CD14-positive monocyte (primary cell): ENCODE measurements at regions not wholly inside any gene's neighbourhood (a gene's known extent, or its start where the extent isn't known, plus 50 kb on each side); places are given as distances from the start of the nearest gene placed in this dataset.

Source experiments
- DNase-seq, 3 donors: peaks; one replicate each; pipeline ENCODE4 v3.0.0-alpha.2; 2011 to 2022
- H2AFZ ChIP-seq: 2 replicates; pipeline ENCODE4 v1.6.0; 2012; ENCODE audit warnings: mild to moderate bottlenecking, low read depth, low read length, inconsistent platforms; ENCODE audit not compliant: insufficient read depth, poor library complexity, severe bottlenecking
- H3K27ac ChIP-seq, 2 donors: 1 replicate in 1 of 2; 2 replicates in 1 of 2; pipeline ENCODE4 v1.5.1; 2012 to 2013; ENCODE audit warnings: low read length in 2 of 2, control low read depth in 1 of 2, inconsistent platforms in 1 of 2, low read depth in 1 of 2, mild to moderate bottlenecking in 1 of 2
- H3K27me3 ChIP-seq, 2 donors: one replicate each; pipeline versions ENCODE4 v1.6.0 to v1.6.1; 2011 to 2013; ENCODE audit warnings: low read length in 2 of 2; ENCODE audit not compliant: control insufficient read depth in 2 of 2, insufficient read depth in 2 of 2
- H3K36me3 ChIP-seq, 2 donors: replicated peaks in 1 of 2; 1 replicate in 1 of 2; 2 replicates in 1 of 2; pipeline versions ENCODE4 v1.5.1 to v1.6.1; 2012 to 2013; ENCODE audit warnings: low read length in 2 of 2, control low read depth in 1 of 2, inconsistent platforms in 1 of 2, mild to moderate bottlenecking in 1 of 2; ENCODE audit not compliant: insufficient read depth in 2 of 2, control insufficient read depth in 1 of 2
- H3K4me1 ChIP-seq, 2 donors: 1 replicate in 1 of 2; 2 replicates in 1 of 2; pipeline versions ENCODE4 v1.5.1 to v1.6.1; 2012 to 2013; ENCODE audit warnings: low read length in 2 of 2, control low read depth in 1 of 2, inconsistent platforms in 1 of 2, mild to moderate bottlenecking in 1 of 2, moderate library complexity in 1 of 2; ENCODE audit not compliant: insufficient read depth in 2 of 2, control insufficient read depth in 1 of 2
- H3K4me2 ChIP-seq: replicated peaks from 2 replicates; pipeline ENCODE3; 2012; ENCODE audit warnings: low read length, moderate library complexity, mild to moderate bottlenecking; ENCODE audit not compliant: poor library complexity, severe bottlenecking; ENCODE audit errors: extremely low read depth
- H3K4me3 ChIP-seq, 3 experiments: fragments of 200-600 bp in 1 of 3; sonication (generic) in 1 of 3; replicated peaks in 1 of 3; 1 replicate in 2 of 3; 2 replicates in 1 of 3; pipeline ENCODE4 v1.5.1; 2011 to 2013; ENCODE audit warnings: low read length in 3 of 3, mild to moderate bottlenecking in 3 of 3, control low read depth in 2 of 3, low read depth in 2 of 3, inconsistent platforms in 1 of 3, moderate library complexity in 1 of 3
- H3K79me2 ChIP-seq: 2 replicates; pipeline ENCODE4 v1.6.0; 2012; ENCODE audit warnings: mild to moderate bottlenecking, control low read depth, inconsistent platforms, low read length, moderate library complexity; ENCODE audit not compliant: insufficient read depth
- H3K9ac ChIP-seq: 2 replicates; pipeline ENCODE4 v1.6.0; 2017; ENCODE audit warnings: low read length, mild to moderate bottlenecking; ENCODE audit not compliant: insufficient read depth, poor library complexity, severe bottlenecking
- H3K9me3 ChIP-seq, 2 donors: replicated peaks in 1 of 2; 1 replicate in 1 of 2; 2 replicates in 1 of 2; pipeline versions ENCODE4 v1.5.1 to v1.6.1; 2012 to 2013; ENCODE audit warnings: low read length in 2 of 2, control low read depth in 1 of 2; ENCODE audit not compliant: control insufficient read depth in 1 of 2, insufficient read depth in 1 of 2
- H4K20me1 ChIP-seq: 2 replicates; pipeline ENCODE4 v1.6.0; 2012; ENCODE audit warnings: mild to moderate bottlenecking, low read length, control low read depth, moderate library complexity; ENCODE audit not compliant: insufficient read depth
- H3K27ac Mint-ChIP-seq, 7 donors: one replicate each; pipeline ENCODE4 v1.8.0; 2020; ENCODE audit warnings: mild to moderate bottlenecking in 7 of 7, mixed read lengths in 7 of 7, moderate library complexity in 6 of 7, inconsistent platforms in 2 of 7
- H3K27me3 Mint-ChIP-seq, 3 donors: one replicate each; pipeline ENCODE4 v1.8.0; 2021 to 2022; ENCODE audit warnings: low read depth in 3 of 3, mild to moderate bottlenecking in 3 of 3, mixed read lengths in 3 of 3, moderate library complexity in 3 of 3, inconsistent platforms in 1 of 3
- H3K36me3 Mint-ChIP-seq, 2 donors: one replicate each; pipeline ENCODE4 v1.8.0; 2020; ENCODE audit warnings: mixed read lengths in 2 of 2, inconsistent platforms in 1 of 2, mild to moderate bottlenecking in 1 of 2
- H3K4me1 Mint-ChIP-seq: one replicate; pipeline ENCODE4 v1.8.0; 2020; ENCODE audit warnings: mild to moderate bottlenecking, mixed read lengths
- H3K4me3 Mint-ChIP-seq, 2 donors: one replicate each; pipeline ENCODE4 v1.8.0; 2020; ENCODE audit warnings: mild to moderate bottlenecking in 2 of 2, mixed read lengths in 2 of 2, moderate library complexity in 1 of 2
- H3K9me3 Mint-ChIP-seq, 7 donors: one replicate each; pipeline ENCODE4 v1.8.0; 2020 to 2022; ENCODE audit warnings: mixed read lengths in 7 of 7, mild to moderate bottlenecking in 6 of 7, moderate library complexity in 6 of 7, inconsistent platforms in 2 of 7
- WGBS: methylation state at CpG from one replicate; pipeline ENCODE4 v1.1.5; 2013; ENCODE audit warnings: missing lambda C conversion rate; ENCODE audit not compliant: insufficient coverage; 5-methylcytosine and 5-hydroxymethylcytosine counted together
- intact Hi-C, 2 donors: fragments of 100-400 bp; cut with micrococcal nuclease; formaldehyde crosslinking; loops; one replicate each; pipeline versions ENCODE4 v1.15.0 to v1.15.1; 2023
- TF ChIP-seq, protein P1 (sequence below): fragments of 200-600 bp; IDR thresholded peaks from one replicate; pipeline ENCODE4 v1.8.0; 2022; ENCODE audit warnings: antibody characterized with exemption, mild to moderate bottlenecking

DNA sequence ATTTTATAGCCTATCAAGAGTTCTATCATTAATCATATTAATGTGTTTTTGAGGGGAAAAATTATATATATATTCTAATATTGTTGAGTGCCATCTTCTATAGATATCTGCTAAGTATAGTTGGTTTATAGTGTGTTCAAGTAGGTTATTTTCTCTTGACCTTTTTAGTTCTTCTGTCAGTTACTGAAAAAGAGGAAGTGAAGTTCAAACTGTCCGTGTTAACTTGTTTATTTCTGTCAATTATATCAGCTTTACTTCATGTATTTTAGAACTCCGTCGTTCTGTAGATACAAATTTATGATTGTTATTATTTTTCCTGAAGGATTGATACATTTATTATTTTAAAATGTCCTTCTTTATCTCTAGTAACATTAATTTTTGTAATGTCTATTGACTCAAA is 1209.1 kb downstream of the CDH12 start:
- intact Hi-C loops, result no loop called here
- peaks cover 0 to 3% of the 10 kb centered on the region in 2 donors for H3K9me3 ChIP-seq
- H3K4me2 ChIP-seq, result no peak overlapping the region
- no peaks in the 10 kb centered on the region for H3K4me1 ChIP-seq
- WGBS, result no CpG with 5 or more reads among the region's 3 CpGs
- H3K36me3 ChIP-seq, result no peaks in the 10 kb centered on the region
- Mint-ChIP-seq H3K27me3 (no peaks in the 10 kb centered on the region), H3K36me3 (no peaks in the 10 kb centered on the region), H3K4me3 (no peak overlapping the region), H3K4me1 (no peaks in the 10 kb centered on the region), H3K9me3 (peaks cover 0 to 2% (median 0%) of the 10 kb centered on the region in 7 donors), H3K27ac (no peak overlapping the region)
- no peaks in the 10 kb centered on the region for H3K79me2 ChIP-seq
- no peak overlapping the region for H2AFZ ChIP-seq
- no peak overlapping the region for H3K27ac ChIP-seq
- TF ChIP-seq, protein P1, sequence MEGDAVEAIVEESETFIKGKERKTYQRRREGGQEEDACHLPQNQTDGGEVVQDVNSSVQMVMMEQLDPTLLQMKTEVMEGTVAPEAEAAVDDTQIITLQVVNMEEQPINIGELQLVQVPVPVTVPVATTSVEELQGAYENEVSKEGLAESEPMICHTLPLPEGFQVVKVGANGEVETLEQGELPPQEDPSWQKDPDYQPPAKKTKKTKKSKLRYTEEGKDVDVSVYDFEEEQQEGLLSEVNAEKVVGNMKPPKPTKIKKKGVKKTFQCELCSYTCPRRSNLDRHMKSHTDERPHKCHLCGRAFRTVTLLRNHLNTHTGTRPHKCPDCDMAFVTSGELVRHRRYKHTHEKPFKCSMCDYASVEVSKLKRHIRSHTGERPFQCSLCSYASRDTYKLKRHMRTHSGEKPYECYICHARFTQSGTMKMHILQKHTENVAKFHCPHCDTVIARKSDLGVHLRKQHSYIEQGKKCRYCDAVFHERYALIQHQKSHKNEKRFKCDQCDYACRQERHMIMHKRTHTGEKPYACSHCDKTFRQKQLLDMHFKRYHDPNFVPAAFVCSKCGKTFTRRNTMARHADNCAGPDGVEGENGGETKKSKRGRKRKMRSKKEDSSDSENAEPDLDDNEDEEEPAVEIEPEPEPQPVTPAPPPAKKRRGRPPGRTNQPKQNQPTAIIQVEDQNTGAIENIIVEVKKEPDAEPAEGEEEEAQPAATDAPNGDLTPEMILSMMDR, result no peak
- H3K4me3 ChIP-seq, result no peak overlapping the region
- H4K20me1 ChIP-seq, result no peaks in the 10 kb centered on the region
- DNase-seq, result no peak
- H3K27me3 ChIP-seq, result no peaks in the 10 kb centered on the region
- no peak overlapping the region for H3K9ac ChIP-seq

DNA sequence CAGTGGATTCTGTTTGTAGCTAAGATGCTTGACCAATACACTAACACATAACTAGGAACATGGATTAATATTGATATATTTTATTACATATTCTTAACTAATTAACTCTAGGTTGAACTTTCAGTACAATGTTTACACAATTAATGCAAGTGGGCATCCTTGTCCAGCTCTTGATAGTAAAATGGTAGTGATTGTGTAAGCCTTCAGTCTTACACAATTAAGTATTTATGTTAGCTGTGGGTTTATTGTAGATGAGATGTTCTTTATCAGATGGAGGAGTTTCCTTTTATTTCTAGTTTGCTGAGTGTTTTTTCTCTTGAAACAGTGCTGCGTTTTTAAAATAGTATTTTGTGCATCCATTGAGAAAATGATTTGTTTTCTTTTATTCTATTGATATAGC is 1210.8 kb downstream of the CDH12 start:
- TF ChIP-seq, protein P1, result no peak
- WGBS, result no CpG with 5 or more reads among the region's 1 CpG
- H3K36me3 Mint-ChIP-seq, result no peaks in the 10 kb centered on the region
- peaks cover 0 to 3% of the 10 kb centered on the region in 2 donors for H3K9me3 ChIP-seq
- H3K27ac Mint-ChIP-seq, result no peak overlapping the region
- no peaks in the 10 kb centered on the region for H3K36me3 ChIP-seq
- H3K9ac ChIP-seq, result no peak overlapping the region
- H3K27me3 Mint-ChIP-seq, result no peaks in the 10 kb centered on the region
- no peaks in the 10 kb centered on the region for H3K79me2 ChIP-seq
- H3K4me1 ChIP-seq, result no peaks in the 10 kb centered on the region
- no peak overlapping the region for H3K4me2 ChIP-seq
- peaks cover 0 to 3% (median 0%) of the 10 kb centered on the region in 7 donors for H3K9me3 Mint-ChIP-seq
- no peak overlapping the region for H3K4me3 Mint-ChIP-seq
- intact Hi-C loops, result no loop called here
- no peak overlapping the region for H3K27ac ChIP-seq
- H3K27me3 ChIP-seq, result no peaks in the 10 kb centered on the region
- no peak overlapping the region for H3K4me3 ChIP-seq
- H3K4me1 Mint-ChIP-seq, result no peaks in the 10 kb centered on the region
- no peaks in the 10 kb centered on the region for H4K20me1 ChIP-seq
- no peak for DNase-seq
- H2AFZ ChIP-seq, result no peak overlapping the region
